Stimulated activated CD8-positive, alpha-beta memory T cell treated with anti-CD3 and anti-CD28 coated beads, Interleukin-15, amount 100 ng/mL, for 48 hours (primary cell): ENCODE measurements at regions not wholly inside any gene's neighbourhood (a gene's known extent, or its start where the extent isn't known, plus 50 kb on each side); places are given as distances from the start of the nearest gene placed in this dataset.
A peak's percentile ranks its signal among the peaks of the same experiment; 100 is the strongest.
"Not testable (repeated sequence)": the region's sequence is repeated elsewhere in the genome, so short reads cannot be mapped to it uniquely, and the experiment has no call there.

ENCODE experiments used
- DNase-seq, 2 donors: peaks; one replicate each; pipeline ENCODE4 v3.0.0-alpha.2; 2020; ENCODE audit warnings: low read depth in 2 of 2

DNA sequence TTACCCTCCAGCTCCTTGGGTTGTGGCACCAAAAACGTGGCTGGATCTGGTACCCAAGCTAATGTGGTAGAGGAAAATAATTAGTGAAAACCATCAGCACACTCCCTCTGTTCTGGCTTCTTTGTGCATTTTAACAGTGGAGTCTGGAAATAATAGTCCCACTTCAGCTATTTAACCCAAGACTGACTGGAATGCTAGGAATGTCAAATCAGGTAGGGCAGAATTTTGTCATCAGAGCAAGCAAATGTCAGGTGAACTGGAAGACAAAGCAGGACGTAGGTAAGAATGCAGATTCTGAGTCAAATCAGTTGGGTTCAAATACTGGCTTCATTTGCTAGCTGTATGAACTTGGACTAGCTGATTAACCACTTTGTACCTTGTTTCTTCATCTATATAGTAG, 144.0 kb upstream of the SPATA31A3 start:
- DNase-seq = not testable (repeated sequence)

DNA sequence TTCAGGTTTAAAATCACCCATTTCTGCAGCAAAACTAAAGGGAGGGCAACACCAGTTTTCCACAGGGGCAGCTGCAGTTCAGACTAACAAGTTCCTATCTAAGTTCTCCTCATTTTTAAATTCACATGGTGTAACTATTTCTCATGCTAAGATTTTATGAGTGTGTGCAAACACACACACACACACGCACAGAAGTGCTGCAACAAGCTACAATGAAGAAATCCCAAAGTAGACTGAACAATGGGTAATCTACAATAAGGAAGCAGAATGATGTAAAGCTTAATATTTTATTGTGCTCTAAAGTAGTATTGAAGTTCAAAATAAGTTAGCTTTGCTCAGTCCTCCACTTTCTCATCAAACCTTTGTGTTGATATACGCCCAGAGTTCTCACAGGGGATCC, 140.8 kb upstream of the SPATA31A3 start:
- DNase-seq = not testable (repeated sequence)

DNA sequence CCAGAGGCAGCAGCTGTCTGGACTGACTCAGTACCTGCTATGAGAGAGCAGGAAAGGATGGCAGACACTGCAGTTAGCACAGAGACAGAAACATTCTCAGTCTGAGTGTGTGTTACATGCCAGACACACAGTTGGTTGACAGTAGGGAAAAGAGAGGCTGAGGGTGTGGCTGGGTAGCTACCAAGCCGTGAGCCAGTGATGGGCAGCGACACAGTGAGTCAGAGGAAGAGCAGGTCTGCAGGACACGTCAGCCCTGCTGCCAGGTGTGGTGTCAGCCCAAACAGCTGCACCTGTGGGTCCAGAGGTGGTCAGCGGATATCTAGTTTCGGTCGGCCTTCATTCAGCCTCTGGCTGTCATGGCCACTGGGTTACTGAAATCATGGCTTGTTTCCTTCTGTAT, 124.4 kb upstream of the SPATA31A3 start:
- not testable (repeated sequence) for DNase-seq

DNA sequence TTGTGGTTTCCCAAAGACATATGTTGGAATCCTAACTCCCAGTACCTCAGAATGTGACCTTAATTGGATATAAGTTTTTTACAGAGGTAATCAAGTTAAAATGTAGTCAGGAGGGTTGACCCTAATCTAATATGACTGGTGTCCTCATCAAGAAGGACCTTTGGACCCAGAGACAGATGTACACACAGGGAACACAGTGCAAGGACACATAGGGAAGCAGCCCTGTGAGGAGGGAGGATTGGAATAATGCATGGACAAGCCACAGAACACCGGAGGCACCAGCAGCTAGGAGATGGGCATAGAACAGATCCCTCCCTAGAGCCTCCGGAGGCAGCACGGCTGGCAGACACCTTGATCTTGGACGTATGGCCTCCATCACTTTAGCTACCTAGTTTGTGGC, 119.8 kb upstream of the SPATA31A3 start:
- not testable (repeated sequence) for DNase-seq

DNA sequence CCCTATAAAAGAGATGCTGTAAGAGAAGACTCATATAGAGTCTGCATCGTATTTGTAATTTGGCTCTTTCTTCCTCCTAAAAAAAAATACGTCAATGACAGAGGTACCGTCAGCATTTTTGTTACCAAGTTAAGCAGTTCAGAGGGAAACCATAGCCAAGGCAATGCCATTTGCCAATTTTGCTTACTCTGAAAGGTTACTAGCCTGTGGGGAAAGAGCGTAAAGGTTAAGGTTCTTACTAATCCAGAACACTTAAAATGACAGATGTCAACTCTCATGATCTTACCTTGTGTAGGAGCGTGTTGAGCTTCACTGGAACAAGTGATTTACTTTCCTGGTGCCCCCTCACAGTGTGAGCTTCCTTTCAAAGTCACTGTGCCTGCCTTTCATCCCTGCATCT, 119.4 kb upstream of the SPATA31A3 start:
- not testable (repeated sequence) for DNase-seq

DNA sequence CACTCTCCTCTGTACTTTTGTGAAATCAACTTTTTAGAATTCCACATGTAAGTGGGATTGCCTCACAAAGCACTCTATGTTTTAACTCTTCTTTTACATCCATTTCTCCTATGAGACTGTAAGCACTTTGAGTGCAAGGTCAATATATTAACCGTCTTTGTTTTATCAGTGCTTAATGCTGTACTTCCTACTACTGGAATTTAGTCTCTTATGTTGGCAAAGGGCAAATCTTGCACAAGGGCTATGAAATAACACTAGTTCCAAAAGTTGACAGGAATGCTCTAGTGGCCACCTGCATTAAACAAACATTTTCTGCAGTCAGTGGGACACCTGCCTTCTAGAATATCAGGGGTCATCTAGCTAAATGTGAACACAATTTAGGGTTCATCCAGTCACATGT, 117.5 kb upstream of the SPATA31A3 start:
- DNase-seq = not testable (repeated sequence)

DNA sequence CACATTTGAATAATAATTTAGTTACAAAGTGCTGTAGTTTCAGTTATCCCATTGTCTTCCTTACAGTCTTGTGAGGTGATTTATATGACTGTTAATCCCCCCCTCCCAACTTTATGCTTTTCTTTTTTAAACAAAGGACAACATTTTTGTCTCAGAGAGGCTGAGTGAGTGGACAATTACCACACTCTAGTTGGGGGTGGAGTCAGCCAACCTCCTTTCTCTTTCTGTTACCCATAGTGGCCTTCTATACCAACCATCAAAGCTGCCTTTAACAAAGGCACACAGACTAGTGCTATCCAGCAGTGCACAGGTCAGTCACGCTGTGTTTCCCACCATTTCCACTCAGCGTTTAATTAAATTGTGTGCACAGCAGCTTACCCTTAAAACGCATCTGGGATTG, 114.3 kb upstream of the SPATA31A3 start:
- DNase-seq = not testable (repeated sequence)

DNA sequence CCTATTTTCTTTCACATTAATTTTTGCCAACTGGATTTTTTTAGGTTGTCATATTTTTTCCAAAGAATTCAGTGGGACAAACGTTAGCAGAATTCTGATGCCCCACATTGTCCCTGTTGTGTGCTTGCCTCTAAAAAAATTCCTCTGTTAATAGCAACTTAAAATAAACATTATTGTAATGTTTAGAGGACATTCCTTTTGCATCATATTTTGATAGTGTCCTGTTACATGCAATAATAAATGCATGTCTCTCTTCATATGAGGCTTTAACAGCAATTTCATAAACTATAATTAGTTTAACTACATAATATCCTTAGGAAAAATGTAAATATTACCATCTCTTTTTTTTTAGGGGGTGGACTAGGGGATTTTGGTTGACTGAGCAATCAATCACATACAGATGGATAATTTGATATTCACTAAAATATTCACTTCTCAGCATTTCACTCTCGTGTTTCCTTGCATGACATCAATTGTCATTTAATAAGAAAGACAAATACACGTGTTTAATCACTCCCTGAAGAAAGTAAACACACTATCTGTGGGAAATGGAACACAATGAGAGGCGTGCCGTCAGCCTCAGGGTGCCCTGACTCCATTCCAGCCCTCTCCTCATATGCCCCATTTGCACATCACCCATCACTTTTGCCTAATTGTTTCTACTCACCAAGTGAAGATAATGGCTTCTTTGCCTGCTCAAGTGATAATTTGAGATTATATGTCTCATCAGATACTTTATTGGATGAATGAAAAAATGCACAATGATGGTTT, 110.3 kb upstream of the SPATA31A3 start:
- DNase-seq = not testable (repeated sequence)

DNA sequence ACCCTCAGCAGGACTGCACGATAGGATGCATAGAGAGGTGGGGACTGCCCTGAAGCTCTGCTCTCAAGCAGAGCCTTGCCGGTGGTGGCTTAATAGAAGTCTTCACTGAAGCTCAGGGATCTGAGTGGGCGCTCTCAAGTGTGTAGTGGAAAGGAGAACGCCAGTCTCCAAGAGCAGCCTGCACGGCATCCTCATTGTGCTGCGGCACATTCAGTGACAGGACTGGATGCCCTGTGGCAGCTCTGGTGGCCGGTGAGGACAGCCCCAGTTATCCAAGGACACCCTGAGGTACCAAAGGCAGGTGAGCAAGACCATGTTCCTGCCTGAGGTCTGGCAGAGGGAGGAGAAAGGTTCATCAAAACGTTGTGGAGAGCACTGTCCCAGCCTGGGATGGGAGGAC, 98.8 kb upstream of the SPATA31A3 start:
- DNase-seq = not testable (repeated sequence)

DNA sequence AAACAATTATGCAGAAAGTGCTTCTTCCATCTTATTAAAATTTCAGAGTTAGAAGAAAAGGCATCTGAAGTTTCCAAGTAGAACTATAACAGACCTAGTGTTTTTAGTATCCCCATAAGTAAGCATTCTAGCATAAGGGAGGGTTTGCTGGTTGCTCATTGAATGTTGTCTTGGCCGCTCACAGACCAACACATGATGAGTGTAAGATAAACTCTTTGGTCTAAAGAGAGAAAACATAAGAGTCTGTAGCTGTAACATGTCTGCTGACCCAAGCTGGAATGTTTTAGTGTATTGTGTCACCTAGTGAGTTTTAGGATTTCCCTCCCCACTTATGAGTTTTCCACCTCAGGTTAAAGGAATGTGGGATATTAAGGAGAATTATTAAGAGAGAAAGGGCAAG, 94.5 kb upstream of the SPATA31A3 start:
- not testable (repeated sequence) for DNase-seq

DNA sequence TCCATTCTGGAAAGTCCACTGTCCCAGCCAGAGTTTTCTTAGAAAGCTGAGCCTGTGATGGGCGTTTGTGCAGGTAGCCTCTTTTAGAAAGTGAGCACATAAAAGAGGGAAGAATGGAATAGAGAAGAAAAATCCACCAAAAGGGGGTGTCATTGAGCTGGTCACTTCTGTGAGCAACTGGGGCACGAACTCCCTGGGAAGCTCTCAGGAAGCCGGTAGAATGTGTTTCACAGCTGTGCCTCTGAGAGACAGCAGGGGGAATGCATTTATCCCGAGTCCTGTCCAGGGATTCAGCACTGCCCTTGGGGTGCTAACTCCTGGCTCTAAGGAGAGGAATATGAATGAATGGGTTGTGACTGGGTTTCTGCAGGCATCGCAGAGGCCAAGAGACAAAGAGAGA, 73.8 kb upstream of the SPATA31A3 start:
- DNase-seq = not testable (repeated sequence)

DNA sequence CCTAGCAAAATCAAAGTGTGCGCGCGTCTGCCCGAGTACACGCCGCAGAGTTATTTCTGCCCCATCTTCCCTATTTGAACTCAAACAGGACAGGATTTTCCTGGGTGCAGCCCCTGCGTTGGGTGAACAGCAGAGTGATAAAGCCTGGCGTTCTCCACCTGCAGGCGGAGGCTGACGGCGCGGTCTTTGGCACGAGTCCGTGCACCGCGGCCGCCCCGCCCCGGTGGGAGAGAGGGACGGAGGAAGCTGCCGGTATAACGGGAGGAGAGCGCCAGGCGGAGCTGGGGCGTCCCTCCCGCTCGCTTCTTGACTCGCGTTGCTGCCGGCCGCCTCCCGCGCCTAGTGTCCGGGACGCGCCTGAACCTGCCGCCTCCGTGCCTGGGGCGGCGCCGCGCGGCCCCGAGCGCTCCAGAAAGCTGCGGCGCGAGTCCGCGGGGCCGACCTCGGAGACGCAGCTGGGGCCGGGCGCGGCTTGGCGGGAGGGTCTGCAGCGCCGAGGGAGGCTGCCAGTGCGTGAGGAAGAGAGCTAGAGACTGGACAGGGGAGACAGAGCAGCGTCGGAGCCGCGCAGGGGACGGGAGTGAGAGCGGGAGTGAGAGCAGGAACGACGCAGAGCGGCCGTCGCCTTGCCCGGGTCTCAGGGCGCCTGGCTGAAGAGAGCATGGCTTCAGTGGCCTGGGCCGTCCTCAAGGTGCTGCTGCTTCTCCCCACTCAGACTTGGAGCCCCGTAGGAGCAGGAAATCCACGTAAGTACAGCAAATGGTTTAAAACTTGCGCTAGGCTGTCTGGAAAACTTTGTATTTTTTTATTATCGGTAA, 66.8 kb upstream of the SPATA31A3 start:
- peak in 1 of 2 donors; percentile 0 for DNase-seq
